IPS-NIHi11 (cell line): ENCODE measurements at regions not wholly inside any gene's neighbourhood (a gene's known extent, or its start where the extent isn't known, plus 50 kb on each side); places are given as distances from the start of the nearest gene placed in this dataset.
"Not testable (repeated sequence)": the region's sequence is repeated elsewhere in the genome, so short reads cannot be mapped to it uniquely, and the experiment has no call there.

Experiments
- DNase-seq: peaks from one replicate; pipeline ENCODE4 v3.0.0; 2012; ENCODE audit warnings: mixed read lengths, low spot score

- not testable (repeated sequence) for DNase-seq
Observed at GRCh38 chr14:82814339-82814738, 1280.7 kb upstream of the SEL1L start.

- no peak for DNase-seq
Observed at GRCh38 chr14:82830596-82830995, 1296.9 kb upstream of the SEL1L start.

GRCh38 chr14:82836256-82836950 lies 1302.8 kb upstream of the SEL1L start:
- no peak for DNase-seq

- DNase-seq: no peak
Observed at GRCh38 chr14:82837611-82838140, 1304.0 kb upstream of the SEL1L start.

GRCh38 chr14:82850576-82850975 lies 1316.9 kb upstream of the SEL1L start:
- DNase-seq: no peak

GRCh38 chr14:82854131-82854530 lies 1320.5 kb upstream of the SEL1L start:
- peak; percentile 12 for DNase-seq

- DNase-seq: no peak
Observed at GRCh38 chr14:82854901-82855300, 1321.2 kb upstream of the SEL1L start.

GRCh38 chr14:82855912-82856391 lies 1322.3 kb upstream of the SEL1L start:
- peak; percentile 5 for DNase-seq

GRCh38 chr14:82861313-82861712 lies 1327.7 kb upstream of the SEL1L start:
- DNase-seq: no peak

GRCh38 chr14:82872494-82872893 lies 1338.8 kb upstream of the SEL1L start:
- DNase-seq: peak; percentile 8

- DNase-seq: no peak
Observed at GRCh38 chr14:82878951-82879350, 1345.3 kb upstream of the SEL1L start.

GRCh38 chr14:82879949-82880535 lies 1346.4 kb upstream of the SEL1L start:
- no peak for DNase-seq

- no peak for DNase-seq
Observed at GRCh38 chr14:82886670-82887069, 1353.0 kb upstream of the SEL1L start.

- no peak for DNase-seq
Observed at GRCh38 chr14:82889701-82890100, 1356.0 kb upstream of the SEL1L start.

- no peak for DNase-seq
Observed at GRCh38 chr14:82896476-82896875, 1362.8 kb upstream of the SEL1L start.

GRCh38 chr14:82897469-82898308 lies 1364.0 kb upstream of the SEL1L start:
- no peak for DNase-seq

GRCh38 chr14:82905762-82906161 lies 1372.1 kb upstream of the SEL1L start:
- DNase-seq: no peak

GRCh38 chr14:82911930-82912329 lies 1378.3 kb upstream of the SEL1L start:
- no peak for DNase-seq

GRCh38 chr14:82913396-82913795 lies 1379.7 kb upstream of the SEL1L start:
- no peak for DNase-seq

- no peak for DNase-seq
Observed at GRCh38 chr14:82915381-82915780, 1381.7 kb upstream of the SEL1L start.

- no peak for DNase-seq
Observed at GRCh38 chr14:82935691-82936090, 1402.0 kb upstream of the SEL1L start.

GRCh38 chr14:82951171-82951570 lies 1417.5 kb upstream of the SEL1L start:
- peak; percentile 14 for DNase-seq

GRCh38 chr14:82963756-82964155 lies 1430.1 kb upstream of the SEL1L start:
- DNase-seq: no peak
